ENCODE measurements at regions not wholly inside any gene's neighbourhood (a gene's known extent, or its start where the extent isn't known, plus 50 kb on each side); places are given as distances from the start of the nearest gene placed in this dataset.

DNA sequence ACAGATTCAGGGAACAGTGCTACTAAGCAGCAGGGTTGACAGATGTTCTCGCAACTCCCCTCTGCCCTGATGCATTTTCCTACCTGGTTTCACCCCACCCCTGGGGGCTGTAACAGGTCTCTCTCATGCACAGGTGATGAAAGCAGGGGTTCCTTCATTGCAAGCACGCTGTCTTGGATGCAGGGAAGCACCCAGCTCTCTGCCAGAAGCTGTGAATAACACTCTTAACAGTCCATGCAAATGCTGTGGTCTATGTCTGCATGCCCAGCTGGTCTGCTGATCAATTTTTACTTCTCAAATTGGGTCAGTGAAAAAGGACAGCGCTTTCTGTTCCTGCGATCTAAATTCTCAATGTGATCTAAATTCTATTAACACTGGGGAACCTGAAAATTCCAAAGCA, 246.3 kb upstream of the TSHZ3 start:
- Histone ChIP-seq H2AK5ac (ENCODE audit: low read depth, low read length) (no peak overlapping the region), H3K23me2 (ENCODE audit: low read depth, low read length) (no peaks in the 10 kb centered on the region), H3K23ac (ENCODE audit: insufficient read length) (no peak overlapping the region), H3K18ac (ENCODE audit: extremely low read depth, low read length) (no peak overlapping the region), H3K4me3 (ENCODE audit: extremely low read depth in 1 of 4, insufficient read depth in 2 of 4, low read depth in 3 of 4, low read length in 4 of 4) (no peak overlapping the region), H4K5ac (ENCODE audit: insufficient read length, low read depth, low read length) (no peak overlapping the region), H3K27me3 (replicated peaks in 1 of 4; ENCODE audit: control insufficient read depth in 3 of 4, extremely low read depth in 1 of 4, insufficient read depth in 3 of 4, low read length in 3 of 4) (0 out of 7 replicates have a peak, but pooled peaks cover 0 to 3% (median 0%) of the 10 kb centered on the region in 4 experiments), H3K56ac (replicated peaks; ENCODE audit: insufficient read length, low read depth, low read length) (no peak overlapping the region), H4K20me1 (replicated peaks in 1 of 2; ENCODE audit: control insufficient read depth in 1 of 2, insufficient read depth in 2 of 2, low read length in 2 of 2) (no peaks in the 10 kb centered on the region), H3K4ac (replicated peaks; ENCODE audit: insufficient read length, low read depth, low read length) (no peak overlapping the region), H2BK12ac (ENCODE audit: low read depth, low read length) (no peak overlapping the region), H4K91ac (replicated peaks; ENCODE audit: insufficient read length, low read length) (no peak overlapping the region), H2BK5ac (ENCODE audit: low read depth, low read length) (no peak overlapping the region), H3K27ac (ENCODE audit: low read depth, low read length) (no peak overlapping the region), H2BK15ac (ENCODE audit: low read length) (no peak overlapping the region), H3K36me3 (ENCODE audit: control insufficient read depth in 2 of 4, insufficient read depth in 4 of 4, low read length in 3 of 4) (no peaks in the 10 kb centered on the region), H3K4me2 (ENCODE audit: insufficient read depth in 1 of 2, low read depth in 2 of 2, low read length in 2 of 2) (no peak overlapping the region), H3K9me3 (ENCODE audit: insufficient read depth in 2 of 2, low read depth in 1 of 2, low read length in 1 of 2) (peaks cover 2 to 7% of the 10 kb centered on the region in 2 experiments; a peak in 2 of 4 replicates), H3K9ac (replicated peaks in 1 of 4; ENCODE audit: extremely low read depth in 1 of 4, low read depth in 3 of 4, low read length in 3 of 4) (no peak overlapping the region), H2AFZ (ENCODE audit: low read length) (no peak overlapping the region), H4K8ac (ENCODE audit: extremely low read depth, insufficient read depth, low read length) (no peak overlapping the region), H2BK120ac (replicated peaks; ENCODE audit: low read depth, low read length) (no peak overlapping the region), H3K79me1 (ENCODE audit: low read depth, low read length) (no peaks in the 10 kb centered on the region), H3K4me1 (replicated peaks in 1 of 4; ENCODE audit: control insufficient read depth in 3 of 4, insufficient read depth in 4 of 4, low read length in 3 of 4) (peaks cover 0 to 3% (median 0%) of the 10 kb centered on the region in 4 experiments; a peak in 1 of 7 replicates), H3K79me2 (ENCODE audit: control insufficient read depth in 1 of 2, insufficient read depth in 2 of 2, low read length in 2 of 2) (no peaks in the 10 kb centered on the region), H2BK20ac (ENCODE audit: low read length) (no peak overlapping the region), H3K14ac (ENCODE audit: insufficient read length) (no peak overlapping the region)
- FAIRE-seq (no peak), DNase-seq (ENCODE audit: low read depth in 1 of 2, low spot score in 2 of 2) (no peak)
- WGBS, 2 experiments (ENCODE audit: extremely low coverage in 1 of 2, insufficient coverage in 1 of 2, insufficient read length in 1 of 2, insufficient replicate concordance in 2 of 2, low coverage in 1 of 2, low lambda C conversion rate in 2 of 2, missing lambda C conversion rate in 1 of 2), result 92% methylated on average over 4 of the region's 4 CpGs; no CpG with 5 or more reads in 1 of the 2 experiments
- CTCF ChIA-PET (ENCODE audit: partially characterized antibody), result interaction anchor here (0.9 to 2.2 kb wide), 3 partner anchors 14 to 258 kb away, joined by 3 to 5 read pairs (median 3); no protein-coding TSS in a partner anchor
- POLR2A ChIA-PET (ENCODE audit: partially characterized antibody), result no interaction called here
- TF ChIP-seq JUN (IDR thresholded peaks at IDR 0.05; ENCODE audit: low read depth, low read length) (no peak), POU5F1 (IDR thresholded peaks at IDR 0.05; ENCODE audit: low read depth, low read length) (no peak), EGR1 (IDR thresholded peaks at IDR 0.05; ENCODE audit: borderline replicate concordance, low read depth, low read length) (no peak)
